ENCODE measurements at regions not wholly inside any gene's neighbourhood (a gene's known extent, or its start where the extent isn't known, plus 50 kb on each side); places are given as distances from the start of the nearest gene placed in this dataset.
"Not testable (repeated sequence)": the region's sequence is repeated elsewhere in the genome, so short reads cannot be mapped to it uniquely, and the experiment has no call there.

DNA sequence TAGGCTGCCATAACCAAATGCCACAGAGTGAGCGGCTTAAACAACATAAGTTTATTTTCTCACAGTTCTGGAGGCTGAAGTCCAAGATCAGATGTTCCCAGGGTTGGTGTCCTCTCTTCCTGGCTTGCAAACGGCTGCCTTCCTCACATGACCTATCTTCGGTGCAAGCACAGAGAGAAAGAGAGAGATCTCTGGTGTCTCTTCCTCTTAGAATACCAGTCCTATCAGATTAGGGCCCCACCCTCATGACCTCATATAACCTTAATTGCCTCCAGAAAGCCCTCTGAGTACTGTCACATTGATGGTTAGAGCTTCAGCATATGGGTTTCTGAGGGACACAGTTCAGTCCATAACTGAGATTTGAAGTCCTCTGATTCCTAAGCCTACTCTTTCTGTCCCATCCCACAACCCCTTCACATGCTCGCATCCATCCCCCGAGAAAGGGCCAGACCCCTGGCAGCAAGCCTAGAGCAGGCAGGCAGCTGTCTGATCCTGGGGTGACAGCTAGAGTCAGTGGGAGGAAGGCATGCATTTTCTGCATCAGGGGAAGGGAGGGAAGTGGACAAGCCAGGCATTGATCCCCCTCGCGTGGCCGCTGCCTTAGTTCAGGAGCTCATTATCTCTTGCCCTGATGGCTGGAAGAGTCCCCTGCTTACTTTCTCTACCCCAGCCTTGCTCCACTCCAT, 114.1 kb downstream of the FAR1 start:
- DNase-seq (ENCODE audit: low read depth): no peak

DNA sequence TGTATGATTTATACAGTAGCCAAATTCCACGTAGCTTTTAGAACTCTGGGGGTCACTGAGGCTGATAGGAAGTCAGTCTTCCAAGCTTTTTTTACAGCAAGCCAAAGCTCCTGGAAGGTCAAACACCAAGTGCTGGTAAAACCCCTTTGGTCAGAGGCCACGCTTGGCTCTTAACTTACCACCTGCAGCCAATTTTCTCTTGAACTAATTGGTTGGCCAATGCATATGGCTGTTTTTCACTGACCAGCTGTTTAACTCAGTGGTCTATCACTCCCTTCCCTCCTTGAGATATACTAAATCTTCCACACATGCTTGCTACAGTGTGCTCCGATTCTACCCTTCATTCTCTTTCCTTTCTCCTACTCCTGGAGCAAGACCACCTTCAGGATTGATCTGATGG, 116.0 kb downstream of the FAR1 start:
- DNase-seq (ENCODE audit: low read depth): no peak

DNA sequence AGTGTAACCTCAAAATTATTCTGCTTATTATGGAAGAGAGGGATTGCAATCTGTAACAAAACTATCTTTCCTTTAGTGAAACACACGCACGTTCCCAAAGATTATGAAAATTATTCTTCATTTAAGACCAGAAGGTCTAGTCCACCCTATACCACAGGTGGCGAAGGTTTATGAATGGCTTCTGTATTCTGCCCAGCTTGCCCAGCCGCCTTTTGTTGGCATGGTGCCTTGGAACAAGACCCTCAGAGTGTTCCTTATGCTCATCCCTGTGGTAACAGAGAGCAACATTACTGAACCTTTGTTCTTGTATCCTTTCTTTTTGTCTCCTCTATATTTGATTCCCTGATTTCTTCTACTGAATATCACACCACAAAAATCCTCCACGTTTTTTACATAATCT, 116.4 kb downstream of the FAR1 start:
- no peak for DNase-seq (ENCODE audit: low read depth)

DNA sequence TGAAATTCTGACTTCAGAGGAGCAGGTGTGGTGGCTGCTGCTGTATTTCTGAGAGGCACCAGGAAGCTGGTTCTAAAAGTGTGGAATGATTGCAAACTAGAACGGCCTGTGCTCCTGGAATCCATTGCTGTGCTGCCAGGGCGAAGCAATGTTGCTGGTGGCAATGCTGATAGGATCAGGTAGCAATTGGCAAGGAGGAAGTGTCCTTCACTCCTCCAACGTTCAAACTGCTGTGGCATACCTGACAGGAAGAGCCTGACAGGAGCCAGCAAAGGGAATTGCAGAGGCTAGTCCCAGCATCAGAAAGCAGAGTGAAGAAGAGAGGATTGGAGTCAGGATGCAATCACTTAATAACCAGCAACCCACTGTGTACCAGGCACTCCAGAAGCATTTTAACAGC, 118.2 kb downstream of the FAR1 start:
- DNase-seq (ENCODE audit: low read depth): no peak

GRCh38 chr11:13797616-13798015, 129.1 kb downstream of the FAR1 start:
- not testable (repeated sequence) for DNase-seq (ENCODE audit: low read depth)

DNA sequence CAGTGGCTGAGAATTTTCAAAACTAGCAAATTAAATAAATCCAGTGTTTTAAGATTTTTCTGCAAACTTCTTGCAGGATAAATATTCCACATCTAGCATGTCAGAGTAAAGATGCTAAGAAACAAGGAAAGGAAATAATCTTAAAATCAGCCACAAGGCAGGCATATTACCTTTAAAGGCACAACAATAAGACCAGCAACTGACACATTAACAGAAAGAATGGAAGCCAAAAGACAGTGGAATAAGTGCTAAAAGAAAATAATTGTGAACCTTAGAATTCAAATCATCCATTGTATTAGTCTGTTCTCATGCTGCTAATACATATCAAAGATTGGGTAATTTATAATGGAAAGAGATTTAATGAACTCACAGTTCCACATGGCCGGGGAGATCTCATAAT, 132.4 kb downstream of the FAR1 start:
- DNase-seq (ENCODE audit: low read depth): no peak

- no peak for DNase-seq (ENCODE audit: low read depth)
Measured at GRCh38 chr11:13818325-13818724, 144.2 kb upstream of the SPON1 start.

DNA sequence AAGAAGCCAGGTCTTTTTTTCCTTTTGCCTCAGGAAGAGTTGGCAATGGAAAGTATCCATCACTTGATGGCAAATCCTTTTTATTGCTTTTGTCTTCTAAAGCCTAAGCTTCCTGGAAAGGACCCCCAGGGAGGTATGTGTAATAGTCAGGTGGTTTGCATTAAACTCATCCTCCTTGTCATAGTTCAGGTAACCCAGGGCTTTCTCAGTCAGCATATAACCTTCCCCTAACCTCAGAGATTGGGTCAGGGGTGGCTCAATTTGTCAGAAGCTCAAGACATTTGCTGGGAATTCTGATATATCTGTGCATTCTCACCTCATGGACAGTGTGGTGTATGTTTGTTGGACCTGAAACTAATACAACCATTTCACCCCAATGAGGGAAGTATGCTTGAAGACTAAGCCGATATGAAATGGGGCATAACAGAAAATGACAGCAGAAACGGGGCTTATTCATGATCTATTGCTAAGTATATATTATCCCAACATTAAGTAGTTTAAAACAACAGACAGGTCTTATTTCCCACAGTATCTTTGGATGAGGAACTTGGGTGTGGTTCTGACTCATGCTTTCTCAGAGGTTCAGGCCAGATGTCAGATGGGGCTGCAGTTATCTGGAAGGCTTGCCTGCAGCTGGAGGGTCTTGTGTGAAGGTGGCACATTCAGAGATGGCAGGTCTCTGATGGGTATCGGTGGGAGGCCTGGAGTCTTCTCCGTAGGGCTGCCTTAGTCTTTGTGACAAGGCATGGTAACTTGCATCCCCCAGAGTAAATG, 135.8 kb upstream of the SPON1 start:
- DNase-seq (ENCODE audit: low read depth): peak; percentile 59

GRCh38 chr11:13831696-13832095, 130.8 kb upstream of the SPON1 start:
- DNase-seq (ENCODE audit: low read depth): peak; percentile 14

DNA sequence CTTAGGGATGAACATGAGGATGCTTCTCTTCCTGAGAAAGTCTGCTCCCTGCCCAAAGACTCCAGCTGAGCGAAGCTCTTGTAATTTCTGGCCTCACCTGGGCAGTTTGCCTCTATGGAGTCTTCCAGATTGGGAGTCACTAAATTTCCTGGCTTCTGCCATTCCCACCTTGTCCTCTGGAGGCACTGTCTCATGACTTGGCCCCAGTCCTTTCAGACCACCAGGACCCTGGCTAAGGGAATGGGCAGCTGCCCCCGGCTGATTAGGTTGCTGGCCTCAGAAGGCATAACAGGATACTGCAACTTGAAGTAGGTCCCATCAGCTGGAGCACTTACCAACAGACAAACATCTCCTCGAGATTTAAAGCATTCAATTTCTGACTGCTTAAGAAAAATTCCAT, 128.1 kb upstream of the SPON1 start:
- no peak for DNase-seq (ENCODE audit: low read depth)

DNA sequence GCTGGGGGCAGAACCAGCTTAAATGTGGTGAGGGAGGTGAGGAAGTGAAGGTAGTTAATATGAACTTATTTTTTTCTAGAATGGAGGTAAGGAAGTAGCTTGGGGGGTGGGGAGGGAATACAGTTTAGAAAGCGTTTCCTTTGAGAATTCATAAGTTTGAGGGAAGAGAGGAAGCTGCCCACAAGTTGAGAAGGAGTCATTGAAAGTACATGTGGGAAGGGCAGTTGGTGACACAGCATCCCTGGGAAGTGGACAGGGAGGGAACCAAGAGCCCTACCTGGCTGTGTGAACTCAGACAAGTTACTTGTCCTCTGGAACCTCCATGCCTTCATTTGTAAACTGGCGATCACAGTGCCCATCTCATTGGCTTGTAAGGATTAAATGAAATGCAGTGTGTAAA, 125.9 kb upstream of the SPON1 start:
- no peak for DNase-seq (ENCODE audit: low read depth)

GRCh38 chr11:13837286-13837685, 125.2 kb upstream of the SPON1 start:
- peak; percentile 68 for DNase-seq (ENCODE audit: low read depth)

- no peak for DNase-seq (ENCODE audit: low read depth)
Measured at GRCh38 chr11:13841393-13841792, 121.1 kb upstream of the SPON1 start.

DNA sequence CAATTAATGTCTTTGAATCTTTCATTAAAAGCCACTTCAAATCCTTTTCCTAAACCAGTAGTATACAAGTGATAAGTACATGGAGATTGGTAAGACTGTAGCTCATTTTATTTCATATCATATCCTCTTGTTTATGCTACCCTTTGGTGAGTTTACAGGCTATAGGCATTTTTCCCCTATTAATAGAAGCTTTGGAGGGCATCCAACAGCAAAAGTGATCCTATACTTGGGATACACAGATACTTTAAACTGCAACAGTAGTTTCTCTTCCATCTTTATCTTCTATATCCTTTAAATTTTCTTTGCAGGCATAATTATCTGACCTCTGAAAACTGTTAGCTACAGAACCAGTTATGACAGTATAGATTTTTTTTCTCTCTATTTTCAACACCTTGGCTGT, 114.5 kb upstream of the SPON1 start:
- no peak for DNase-seq (ENCODE audit: low read depth)

GRCh38 chr11:13850231-13851005, 112.1 kb upstream of the SPON1 start:
- DNase-seq (ENCODE audit: low read depth): peak; percentile 23

DNA sequence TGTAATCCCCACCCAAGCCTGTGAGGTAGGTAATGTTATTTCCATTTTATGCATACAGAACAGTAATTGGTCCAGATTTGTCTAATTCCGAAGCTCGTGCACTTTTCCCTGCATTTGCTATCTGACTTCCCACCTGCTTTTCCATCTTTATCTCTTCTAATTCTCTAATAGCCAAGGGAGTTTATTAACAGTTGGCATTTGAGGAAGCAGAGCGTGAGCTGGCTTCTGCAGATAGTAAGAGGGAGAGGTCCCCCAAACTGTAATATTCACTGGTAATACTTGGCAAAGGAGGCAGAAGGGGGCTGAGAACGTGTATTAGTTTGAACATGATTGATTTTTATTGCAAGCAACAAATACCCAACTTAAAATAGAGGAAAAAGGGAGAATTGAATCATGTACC, 110.8 kb upstream of the SPON1 start:
- DNase-seq (ENCODE audit: low read depth): no peak

GRCh38 chr11:13852481-13852880, 110.0 kb upstream of the SPON1 start:
- no peak for DNase-seq (ENCODE audit: low read depth)

- no peak for DNase-seq (ENCODE audit: low read depth)
Measured at GRCh38 chr11:13857828-13858227, 104.7 kb upstream of the SPON1 start.

DNA sequence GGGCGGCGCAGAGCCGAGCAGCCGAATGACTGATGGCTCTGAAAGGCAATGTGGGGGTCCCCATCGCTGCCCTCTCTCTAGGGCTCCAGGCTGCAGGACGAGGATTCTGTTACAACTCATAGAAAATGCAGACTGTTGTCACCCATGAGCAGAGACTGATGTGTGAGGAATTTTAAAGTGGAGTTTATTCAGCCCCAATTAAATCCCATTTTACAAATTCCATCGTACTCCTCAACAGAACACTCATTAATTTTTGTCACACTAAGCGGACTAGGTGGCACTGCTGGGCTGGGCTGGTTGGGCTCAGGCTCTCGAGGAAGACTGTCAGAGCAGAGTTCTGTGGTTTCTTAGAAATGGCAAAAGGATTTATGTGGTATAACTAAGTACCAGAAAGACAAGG, 102.6 kb upstream of the SPON1 start:
- DNase-seq (ENCODE audit: low read depth): no peak

GRCh38 chr11:13861411-13861810, 101.1 kb upstream of the SPON1 start:
- no peak for DNase-seq (ENCODE audit: low read depth)

DNA sequence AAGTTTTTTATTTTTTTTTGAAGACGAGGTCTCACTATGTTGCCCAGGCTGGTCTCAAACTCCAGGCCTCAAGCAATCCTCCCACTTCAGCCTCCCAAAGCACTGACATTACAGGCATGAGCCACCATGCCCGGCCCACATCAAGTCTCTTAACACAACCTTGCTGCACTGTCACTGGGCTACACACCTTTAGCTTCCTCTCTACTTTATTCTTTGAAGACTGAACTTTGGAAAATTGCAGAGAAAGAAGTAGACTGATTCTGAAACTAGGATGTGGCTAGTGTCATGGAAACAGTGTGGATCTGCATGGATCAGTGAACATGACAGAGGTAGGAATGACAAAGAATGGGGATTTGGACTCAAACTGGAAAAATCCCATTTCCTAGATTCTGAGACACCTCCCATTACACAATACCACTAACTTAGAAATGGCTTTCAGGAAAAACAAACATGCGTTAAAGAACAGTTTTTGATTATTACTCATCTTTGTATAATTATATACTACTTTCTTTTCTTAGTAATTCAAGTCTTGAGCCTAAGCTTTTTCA, 99.6 kb upstream of the SPON1 start:
- no peak for DNase-seq (ENCODE audit: low read depth)

GRCh38 chr11:13868710-13869397, 93.7 kb upstream of the SPON1 start:
- peak; percentile 87 for DNase-seq (ENCODE audit: low read depth)

Measured in RPMI7951 (cell line).